HL-60 (cell line): ENCODE measurements at regions not wholly inside any gene's neighbourhood (a gene's known extent, or its start where the extent isn't known, plus 50 kb on each side); places are given as distances from the start of the nearest gene placed in this dataset.

Source experiments
- POLR2AphosphoS5 ChIP-seq: IDR thresholded peaks from 2 replicates; pipeline ENCODE4 v1.6.1; 2012; ENCODE audit warnings: low read depth
- REST ChIP-seq: IDR thresholded peaks from 2 replicates; pipeline ENCODE4 v1.6.1; 2012; ENCODE audit warnings: low read depth; ENCODE audit not compliant: insufficient replicate concordance
- SPI1 ChIP-seq: IDR thresholded peaks from 2 replicates; pipeline ENCODE4 v1.6.1; 2012; ENCODE audit warnings: low read depth, mild to moderate bottlenecking, borderline replicate concordance
- TF ChIP-seq, protein P1 (sequence below): IDR thresholded peaks from one replicate; pipeline ENCODE4 v1.5.1; 2011; ENCODE audit warnings: low read length, control low read depth, inconsistent platforms; ENCODE audit not compliant: insufficient read depth

DNA sequence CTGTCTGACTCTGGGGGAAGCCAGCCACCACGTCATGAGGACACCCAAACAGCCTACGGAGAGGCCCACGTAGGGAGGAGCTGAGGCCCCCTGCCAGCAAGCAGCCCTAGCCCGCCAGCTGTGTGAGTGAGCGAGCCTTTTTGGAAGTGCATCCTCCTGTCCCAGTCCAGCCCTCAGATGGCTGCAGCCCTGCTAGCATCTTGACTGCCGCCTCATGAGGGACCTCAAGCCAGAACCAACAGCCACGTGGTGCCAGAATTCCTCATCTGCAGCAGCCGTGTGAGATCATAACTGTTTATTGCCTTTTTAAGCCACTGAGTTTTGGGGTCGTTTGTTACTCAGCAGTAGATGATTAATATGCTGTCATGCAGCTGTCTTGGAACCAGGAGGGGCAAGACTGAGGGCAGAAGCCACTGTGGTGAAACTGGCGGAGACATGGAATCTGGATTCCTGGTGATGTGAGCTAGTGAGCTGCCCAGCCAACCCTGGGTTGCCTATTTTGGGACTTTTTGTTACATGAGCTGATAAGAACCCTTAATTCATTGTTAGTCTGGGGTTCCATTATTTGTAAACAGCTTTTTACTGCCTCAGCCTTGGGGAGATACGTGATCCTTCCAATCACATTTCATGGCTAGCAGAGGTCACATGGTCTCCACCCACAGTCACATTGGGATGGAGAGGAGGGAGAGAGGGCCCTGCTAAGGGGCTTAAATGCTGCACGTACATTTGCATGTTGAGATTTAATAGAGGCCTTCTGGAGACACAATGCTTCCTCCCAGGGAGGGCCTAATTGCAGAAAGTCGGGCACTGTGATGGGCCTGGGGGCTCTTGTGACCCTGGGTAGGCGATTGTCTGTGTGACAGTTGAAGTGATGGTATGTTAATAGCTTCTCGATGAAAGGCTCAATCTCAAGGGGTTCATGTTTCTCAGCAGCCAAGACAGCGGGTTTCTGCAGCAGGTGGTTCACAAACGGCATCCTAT lies 73.8 kb downstream of the RPLP1 start:
- TF ChIP-seq, protein P1, sequence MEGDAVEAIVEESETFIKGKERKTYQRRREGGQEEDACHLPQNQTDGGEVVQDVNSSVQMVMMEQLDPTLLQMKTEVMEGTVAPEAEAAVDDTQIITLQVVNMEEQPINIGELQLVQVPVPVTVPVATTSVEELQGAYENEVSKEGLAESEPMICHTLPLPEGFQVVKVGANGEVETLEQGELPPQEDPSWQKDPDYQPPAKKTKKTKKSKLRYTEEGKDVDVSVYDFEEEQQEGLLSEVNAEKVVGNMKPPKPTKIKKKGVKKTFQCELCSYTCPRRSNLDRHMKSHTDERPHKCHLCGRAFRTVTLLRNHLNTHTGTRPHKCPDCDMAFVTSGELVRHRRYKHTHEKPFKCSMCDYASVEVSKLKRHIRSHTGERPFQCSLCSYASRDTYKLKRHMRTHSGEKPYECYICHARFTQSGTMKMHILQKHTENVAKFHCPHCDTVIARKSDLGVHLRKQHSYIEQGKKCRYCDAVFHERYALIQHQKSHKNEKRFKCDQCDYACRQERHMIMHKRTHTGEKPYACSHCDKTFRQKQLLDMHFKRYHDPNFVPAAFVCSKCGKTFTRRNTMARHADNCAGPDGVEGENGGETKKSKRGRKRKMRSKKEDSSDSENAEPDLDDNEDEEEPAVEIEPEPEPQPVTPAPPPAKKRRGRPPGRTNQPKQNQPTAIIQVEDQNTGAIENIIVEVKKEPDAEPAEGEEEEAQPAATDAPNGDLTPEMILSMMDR = no peak
- TF ChIP-seq REST = no peak
- no peak for TF ChIP-seq SPI1
- TF ChIP-seq POLR2AphosphoS5 = no peak
